GM21576 (cell line): ENCODE measurements at regions not wholly inside any gene's neighbourhood (a gene's known extent, or its start where the extent isn't known, plus 50 kb on each side); places are given as distances from the start of the nearest gene placed in this dataset.

Experiments used
- ATAC-seq: cut with Tn5 transposase; IDR thresholded peaks from one replicate; pipeline ENCODE4 v1.9.1; 2021; ENCODE audit warnings: mild to moderate bottlenecking, moderate library complexity; ENCODE audit not compliant: unreplicated experiment

DNA sequence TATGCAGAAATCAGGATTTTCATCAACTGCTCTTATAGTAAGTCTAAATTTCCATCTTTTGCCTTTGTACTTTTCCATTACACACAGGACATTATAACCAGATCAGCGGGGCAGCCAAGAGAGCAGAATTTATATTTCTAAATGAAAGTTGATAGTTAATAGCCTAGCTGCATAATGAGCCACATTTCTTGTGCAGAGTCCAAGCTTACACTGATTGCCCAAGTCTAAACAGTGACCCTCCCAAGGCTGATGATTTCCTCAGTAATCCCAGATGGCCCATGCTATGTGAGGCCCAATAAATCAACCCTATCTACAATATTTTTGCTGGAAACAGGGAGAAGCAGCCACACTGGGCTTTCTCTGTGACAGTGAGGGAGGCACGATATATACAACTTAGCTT is 475.8 kb upstream of the KCNMB2 start:
- ATAC-seq: no peak

DNA sequence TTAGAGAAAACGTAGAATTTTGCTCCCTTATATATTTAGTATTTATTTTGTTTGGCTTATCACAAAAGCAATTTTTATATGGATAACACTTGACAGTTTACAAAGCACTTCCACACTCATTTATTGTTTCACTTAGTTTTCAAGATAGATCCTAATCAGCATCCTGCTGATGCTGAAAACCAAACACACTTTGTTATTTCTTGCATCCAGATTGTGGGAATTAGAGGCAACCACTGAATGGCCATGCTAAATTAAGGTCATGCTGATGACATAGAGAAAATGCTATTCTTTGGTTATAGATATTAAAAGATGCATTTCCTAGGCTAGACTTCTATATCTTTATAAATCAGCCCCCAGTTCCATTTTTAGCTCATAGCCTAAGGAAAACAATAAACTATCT is 474.1 kb upstream of the KCNMB2 start:
- ATAC-seq: no peak

DNA sequence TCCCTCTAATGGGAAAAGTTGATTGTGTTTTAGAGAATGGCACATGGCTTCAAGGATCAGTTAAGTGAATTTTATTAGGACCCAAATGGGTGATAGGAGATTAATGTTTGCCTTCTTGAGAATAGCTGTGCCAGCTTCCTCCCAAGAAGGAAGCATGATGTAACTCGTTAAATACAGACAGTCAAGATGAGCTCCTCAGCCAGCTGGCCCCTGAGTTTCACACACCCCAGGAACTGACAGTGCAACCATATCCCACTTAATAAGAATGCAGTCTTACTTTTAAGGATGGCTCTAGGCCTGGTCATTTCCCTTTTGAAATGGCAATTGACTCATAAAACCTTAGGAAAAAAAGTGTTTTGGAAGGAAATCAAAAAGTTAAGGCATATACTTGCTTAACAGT is 472.8 kb upstream of the KCNMB2 start:
- no peak for ATAC-seq

DNA sequence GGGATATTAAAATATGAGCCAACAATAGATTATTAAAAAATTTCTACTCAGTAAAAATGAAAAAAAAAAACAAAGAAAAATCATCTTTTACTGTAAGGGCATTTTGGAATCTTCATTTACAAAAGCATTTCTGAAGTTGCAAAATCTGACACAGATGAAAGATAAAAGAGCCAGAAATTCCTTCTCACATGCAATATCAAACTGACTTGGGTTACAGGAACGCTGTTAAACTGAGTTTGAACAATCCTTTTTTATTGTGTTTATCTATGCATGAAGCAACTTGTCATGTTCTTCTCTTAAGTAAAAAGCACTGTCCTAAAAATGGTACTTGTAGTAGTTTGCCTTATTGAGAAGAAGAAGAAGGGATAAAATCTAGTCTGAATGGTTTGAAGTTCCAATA is 468.5 kb upstream of the KCNMB2 start:
- ATAC-seq: no peak

DNA sequence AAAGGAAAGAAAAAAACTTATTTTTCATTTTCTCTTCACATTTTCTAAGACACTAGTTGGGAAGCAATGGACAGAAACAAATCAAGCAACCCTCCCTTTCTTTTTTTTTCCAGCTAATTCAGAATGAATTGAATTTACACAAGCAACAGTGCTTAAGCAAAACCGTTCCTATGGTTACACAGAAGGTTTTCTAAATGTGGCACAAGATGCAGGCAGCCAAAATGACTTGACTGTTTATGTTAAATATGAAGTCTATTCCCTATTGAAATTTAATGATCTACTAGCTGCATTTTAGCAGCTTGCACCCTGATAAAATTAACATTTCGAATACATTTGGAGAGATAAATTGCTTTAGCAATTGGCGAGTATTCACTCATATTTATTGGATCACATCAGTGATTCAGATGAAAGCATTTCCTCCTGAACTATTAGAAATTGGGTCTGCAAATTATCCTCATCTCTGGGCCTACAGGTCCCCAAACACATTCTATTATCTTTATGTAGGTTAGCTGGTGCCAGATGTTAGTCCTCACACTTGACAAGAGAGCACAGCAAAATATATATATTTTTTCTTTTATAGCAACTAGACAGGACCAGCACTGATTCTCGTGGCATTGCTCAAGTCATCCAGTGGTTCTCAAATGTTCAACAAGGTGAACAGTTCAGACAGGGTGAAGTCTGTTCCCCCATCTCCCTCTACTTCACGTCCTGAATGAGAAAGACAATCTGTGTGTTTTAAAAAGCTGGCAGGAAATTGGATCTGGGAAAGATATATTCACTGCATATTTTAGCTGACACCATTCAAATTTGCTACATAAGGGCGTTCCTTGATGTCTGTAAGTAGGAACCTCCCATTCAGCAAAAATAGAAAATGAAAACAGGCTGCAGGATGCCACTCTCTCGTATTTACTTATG is 463.6 kb upstream of the KCNMB2 start:
- ATAC-seq: no peak

DNA sequence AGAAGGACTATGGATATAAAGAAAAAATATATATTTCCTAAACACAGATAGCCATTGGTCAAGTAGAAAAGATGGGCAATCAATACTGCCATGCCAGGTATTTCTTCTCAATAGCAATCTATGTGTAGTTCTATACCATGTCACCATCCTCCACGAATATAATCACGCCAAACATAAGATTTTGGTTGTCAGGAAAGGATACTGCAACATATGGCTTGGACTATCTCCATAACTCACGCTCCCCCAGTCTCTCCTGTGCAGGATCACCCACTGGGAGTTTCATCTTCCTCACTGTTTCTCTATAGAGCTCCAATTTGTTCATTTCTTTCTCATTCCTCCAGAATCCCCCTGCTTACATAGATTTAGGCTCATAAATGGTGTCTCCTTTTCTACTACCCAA is 462.9 kb upstream of the KCNMB2 start:
- ATAC-seq: no peak

DNA sequence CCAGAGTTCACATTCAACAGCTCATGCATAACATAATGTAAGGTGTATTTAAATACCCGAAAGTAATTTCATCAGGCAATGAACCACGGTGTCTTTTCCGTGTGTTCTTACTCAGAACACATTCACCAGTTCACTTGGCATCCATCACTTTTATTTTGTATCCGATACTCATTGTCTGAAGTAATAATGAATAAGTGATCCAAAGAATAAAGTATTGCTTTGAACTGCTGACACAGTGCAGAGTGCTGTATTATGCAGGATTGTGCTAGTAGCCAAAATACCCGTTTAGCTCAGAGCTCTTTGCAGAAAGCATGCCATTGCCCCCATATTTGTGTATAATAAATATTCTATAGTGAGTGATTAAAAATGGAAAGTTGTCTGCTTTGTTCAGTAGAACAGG is 460.9 kb upstream of the KCNMB2 start:
- no peak for ATAC-seq

DNA sequence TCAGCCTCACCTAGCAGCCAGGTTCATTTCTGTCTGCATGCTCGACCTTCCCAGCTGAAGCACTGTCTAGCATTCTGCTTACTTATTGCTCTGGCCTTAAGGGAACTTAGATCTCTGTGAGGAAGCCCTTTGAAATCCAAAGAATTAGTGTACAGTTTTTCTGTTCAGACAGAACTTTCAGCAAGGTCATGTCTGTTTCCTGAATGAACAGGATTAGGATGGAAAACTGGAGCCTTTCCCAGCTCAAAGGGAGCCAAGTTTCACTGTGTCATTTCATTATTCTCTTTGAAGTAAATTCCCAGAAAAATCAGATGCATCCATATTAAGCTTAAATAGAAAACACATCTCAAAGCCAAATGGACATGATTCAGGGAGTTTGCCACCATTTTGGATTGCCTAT is 457.3 kb upstream of the KCNMB2 start:
- no peak for ATAC-seq

DNA sequence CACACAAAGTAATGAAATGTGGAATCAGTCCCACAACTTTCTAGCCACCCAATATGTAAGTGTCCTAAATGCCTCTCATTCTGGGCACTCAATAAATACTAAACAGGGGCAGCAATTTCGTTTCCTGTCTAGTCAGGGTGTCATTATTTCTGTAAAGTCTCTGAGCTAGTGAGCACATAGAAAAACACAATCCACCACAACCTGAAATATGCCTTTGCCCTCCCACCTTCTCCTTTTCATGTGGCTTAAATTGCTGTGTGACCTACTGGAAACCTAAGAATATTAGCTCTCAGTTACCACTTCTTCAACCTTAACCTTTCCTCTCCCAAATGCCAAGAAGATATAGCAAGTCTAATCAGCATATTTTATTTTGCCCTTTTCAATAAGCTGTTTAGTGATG is 456.3 kb upstream of the KCNMB2 start:
- no peak for ATAC-seq

DNA sequence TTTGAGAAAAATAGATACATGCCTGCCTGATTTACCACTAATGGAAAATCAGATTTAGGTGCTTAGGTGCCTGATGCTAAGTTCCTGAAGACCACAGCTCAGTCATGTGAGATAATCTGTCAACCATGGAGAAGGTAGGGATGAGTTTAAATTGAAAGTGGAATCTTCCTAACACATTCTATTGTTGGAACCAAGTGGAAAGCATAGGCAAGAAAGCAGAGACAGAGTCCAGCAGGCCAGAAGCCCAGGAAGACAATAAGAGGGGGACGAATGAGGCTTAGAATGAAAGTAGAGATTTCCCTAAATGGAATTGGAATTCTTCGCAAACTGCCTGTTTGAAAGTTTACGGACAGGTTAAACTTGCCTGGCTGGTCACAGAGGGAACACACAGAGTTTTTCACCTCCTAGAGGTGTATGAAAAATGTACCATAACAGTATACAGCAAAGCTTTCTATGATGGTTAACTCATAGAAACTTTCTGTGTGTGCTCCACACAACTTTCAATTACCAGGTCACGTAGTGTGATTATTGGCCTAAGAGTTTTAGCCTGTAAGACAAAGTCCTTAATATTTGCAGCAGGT is 453.8 kb upstream of the KCNMB2 start:
- ATAC-seq: no peak

DNA sequence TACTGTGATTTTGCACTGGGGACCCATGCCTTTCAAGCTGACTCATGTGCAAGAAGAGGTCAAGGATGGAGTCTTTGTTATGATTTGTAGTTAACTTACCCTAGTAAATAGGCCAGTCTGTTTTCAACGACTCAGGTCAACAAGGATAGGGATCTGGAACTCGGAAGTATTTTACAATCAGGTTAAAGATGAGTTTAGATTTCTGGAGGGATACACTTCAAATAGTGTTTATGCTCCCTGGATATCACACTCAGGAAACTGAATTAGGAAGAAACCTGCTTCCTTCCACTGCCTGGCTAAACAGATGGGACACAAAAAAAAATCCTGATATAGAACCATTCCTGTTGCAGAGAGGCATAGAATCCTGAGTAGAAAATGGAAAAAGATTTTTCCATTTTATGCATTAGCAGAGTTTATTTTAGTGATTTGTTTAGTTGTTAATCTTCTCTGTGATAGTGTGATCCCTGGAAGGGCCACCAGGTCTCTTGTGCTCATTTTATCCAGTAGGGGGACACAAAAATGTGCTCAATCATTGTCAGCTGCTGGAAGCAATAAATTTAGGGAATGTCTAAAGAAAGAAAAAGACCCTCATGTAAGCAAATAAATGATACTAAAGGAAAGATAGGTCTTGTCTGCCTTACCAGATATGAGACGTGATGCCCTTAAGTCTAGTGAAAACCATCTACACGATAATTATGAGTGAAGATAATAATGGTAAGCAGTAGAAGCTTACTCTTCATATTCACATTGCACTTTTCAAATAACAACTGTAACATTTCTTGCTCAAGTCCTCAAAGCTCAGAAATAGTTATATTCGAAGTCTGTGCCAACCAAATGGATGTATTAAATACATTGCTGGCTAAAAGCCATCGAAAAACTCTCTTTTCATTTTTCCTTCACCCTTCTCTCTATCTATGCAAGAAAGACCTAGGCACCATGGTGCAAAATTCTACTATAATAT is 452.1 kb upstream of the KCNMB2 start:
- ATAC-seq: no peak

DNA sequence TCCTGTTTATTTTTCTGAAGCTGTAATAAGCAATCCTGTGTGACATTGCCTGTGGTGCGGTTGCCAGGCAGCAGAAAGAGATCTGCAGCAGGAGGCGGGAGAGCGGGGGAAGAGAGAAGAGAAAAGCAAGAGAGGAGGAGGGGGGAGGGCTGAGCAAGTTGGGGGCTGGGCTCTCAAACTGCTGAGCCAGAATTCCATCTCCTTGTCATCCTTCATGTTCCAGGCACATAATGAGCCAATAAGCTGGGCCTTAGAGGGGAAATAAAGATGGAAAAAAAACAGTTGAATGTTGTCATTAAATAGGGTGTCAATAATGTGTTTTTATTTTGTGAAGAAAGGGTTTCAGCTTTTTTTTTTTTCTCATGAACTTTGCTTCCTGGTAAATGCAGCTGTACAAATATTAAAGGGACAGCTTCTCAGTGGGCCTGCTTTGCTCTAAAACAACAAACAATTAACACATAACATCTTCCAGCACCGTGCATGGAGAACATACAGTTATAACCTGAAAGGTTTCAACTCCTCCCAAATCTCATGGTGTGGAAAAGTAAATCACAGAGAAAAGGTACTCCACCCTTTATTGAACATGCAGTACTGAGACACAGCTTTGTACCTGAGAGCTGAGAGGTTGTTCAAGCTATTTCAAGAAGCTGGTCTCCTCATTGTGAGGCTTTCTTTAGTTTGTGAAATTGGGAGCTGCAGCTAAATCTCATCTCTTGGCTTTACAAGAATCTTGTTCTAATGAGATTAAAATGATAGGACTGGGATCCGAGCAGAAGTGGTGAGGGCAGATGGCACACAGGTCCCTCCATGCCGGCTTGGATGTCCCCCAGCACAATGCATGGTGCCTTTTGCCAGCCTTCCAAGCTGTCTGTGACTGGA is 451.1 kb upstream of the KCNMB2 start:
- no peak for ATAC-seq

DNA sequence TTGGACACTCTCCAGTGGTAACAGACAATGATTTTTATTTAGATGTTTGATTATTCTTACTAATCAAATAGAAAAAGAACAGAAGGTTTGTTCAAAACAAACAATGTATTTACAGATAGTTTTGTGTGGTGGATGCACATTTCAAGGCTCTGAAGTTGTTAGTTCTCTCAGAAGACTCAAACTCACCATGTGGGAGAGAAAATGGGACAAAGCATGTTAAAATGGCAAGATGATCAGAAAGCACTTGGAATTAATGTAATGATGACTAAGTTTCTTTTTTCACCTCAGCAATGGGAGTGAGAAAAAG is 450.5 kb upstream of the KCNMB2 start:
- ATAC-seq: no peak

DNA sequence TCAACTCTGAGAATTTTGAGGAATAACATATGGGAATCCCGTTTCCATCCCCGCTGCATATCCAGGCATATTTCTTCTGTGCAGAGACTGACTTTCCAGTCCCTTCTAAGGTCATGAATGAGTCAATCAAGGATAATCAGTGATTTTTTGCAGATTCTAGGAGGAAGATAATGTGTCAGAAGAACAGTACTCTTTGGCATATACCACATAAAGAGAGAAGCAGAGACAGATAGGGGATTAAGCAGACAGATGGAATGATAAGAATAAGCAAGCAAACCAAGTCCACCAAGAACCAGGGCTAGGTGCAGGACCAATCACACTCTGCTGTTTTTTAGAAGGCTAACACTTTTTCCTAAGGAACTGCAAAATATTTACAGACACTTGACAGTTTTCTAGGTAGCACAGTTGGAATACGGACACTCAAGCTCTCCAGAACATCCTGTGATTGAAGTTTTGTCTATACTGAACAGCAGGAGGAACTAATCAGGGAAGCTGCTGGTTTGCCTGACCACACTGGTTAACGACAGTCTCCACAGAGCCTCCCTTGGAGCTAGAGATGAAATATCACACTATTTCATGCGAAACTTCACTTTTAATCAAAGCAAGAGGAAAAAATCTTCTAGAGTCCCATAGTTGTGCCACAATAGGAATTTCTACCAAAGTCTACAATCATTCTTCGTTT is 450.0 kb upstream of the KCNMB2 start:
- ATAC-seq: no peak

DNA sequence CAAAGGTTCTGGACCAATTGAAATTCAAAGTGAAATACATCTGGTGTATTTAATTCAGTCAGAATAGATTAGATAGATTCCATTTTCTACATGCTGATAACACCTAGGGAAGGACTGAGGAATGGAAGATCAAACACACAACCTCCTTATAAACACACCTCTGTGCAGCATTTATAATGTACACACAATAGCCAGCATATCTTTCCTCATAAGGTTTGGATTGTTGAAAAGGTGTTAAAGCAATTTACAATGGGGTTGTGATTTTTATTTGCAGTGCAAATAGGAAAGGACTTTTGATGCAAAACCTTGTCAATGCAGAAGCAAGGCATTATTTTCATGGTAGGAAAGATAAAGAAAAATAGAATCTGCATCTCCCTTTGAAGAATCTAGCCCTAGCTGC is 448.9 kb upstream of the KCNMB2 start:
- no peak for ATAC-seq

DNA sequence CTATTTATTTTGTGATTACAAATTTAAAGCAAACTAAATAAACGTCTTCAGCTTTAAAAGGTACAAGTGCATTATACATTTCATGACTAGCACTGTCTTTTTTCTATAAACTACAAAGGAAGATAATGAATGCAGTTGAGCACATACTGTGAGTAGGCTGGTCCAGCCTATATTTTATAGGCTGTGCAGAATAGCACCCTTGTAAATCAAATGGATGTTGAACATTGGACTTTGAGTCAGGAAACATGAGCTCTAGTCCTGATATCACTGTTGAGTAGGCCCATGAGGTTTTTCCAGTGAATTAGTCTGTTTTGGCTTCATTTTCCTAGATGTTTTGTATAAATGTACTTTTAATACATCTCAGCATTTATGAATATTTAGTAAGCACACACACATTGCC is 447.3 kb upstream of the KCNMB2 start:
- ATAC-seq: no peak

DNA sequence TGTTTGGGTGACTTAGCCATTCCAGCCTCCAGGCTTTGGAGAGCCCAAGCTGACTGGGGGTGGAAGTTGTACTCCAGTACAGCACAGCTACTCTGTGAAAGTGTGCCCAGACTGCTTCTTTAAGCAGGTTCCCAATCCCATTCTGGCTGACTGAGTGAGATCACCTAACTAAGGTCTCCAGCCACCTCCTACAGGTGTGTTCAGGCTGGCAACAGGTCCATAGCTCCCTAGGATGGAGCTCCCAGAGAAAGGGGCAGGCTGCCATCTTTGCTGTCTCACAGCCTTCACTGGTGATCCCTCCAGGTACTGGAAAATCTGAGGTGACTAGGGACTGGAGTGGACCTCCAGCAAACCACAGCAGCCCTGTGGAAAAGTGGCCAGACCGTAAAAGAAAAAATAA is 445.3 kb upstream of the KCNMB2 start:
- no peak for ATAC-seq

DNA sequence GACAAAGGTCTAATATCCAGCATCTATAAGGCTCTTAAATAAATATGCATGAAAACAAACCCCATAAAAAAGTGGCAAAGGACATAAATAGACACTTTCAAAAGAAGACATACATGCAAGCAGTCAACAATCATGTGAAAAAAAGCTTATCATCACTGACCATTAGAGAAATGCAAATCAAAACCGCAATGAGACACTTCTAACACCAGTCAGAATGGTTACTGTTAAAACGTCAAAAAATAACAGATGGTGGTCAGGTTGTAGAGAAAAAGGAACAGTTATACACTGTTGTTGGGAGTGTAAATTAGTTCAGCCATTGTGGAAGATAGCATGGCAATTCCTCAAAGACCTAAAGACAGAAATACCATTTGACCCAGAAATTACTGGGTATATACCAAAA is 440.7 kb upstream of the KCNMB2 start:
- no peak for ATAC-seq

DNA sequence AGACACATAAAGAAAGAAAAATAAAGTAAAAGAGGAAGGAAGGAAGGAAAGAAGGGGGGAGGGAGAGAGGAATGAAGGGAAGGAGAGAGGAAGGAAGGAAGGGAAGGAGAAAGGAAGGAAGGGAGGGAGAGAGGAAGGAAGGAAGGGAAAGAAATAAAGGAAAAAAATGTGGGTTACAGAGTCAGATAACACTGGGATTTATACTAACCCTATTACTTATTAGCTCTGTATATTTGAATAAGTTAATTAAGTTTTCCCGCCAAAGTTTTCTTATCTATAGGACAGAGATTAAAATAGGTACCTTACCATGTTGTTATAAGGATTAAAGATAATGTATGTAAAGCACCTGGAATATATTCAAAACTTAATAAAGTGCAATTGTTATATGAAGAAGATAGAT is 439.3 kb upstream of the KCNMB2 start:
- no peak for ATAC-seq

DNA sequence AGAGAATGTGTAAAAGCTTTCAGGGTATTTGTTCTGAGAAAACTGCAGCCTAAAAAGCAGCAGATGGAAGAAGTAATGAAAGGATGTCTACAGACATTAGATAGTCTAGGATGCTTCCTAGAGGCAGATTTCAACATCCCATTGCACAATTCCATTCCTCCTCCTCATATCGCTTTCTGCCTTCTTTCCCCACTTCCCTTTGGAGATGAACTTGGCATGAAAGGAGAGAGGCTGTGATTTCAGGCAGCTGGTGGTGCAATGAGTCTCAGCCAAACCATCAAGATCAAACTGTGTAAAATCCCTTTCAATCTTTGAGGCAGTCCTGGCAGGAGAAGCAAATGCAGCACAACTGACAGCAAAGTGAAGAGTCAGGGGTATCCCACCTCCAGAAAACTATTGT is 438.7 kb upstream of the KCNMB2 start:
- no peak for ATAC-seq
